ENCODE measurements at regions not wholly inside any gene's neighbourhood (a gene's known extent, or its start where the extent isn't known, plus 50 kb on each side); places are given as distances from the start of the nearest gene placed in this dataset.

DNA sequence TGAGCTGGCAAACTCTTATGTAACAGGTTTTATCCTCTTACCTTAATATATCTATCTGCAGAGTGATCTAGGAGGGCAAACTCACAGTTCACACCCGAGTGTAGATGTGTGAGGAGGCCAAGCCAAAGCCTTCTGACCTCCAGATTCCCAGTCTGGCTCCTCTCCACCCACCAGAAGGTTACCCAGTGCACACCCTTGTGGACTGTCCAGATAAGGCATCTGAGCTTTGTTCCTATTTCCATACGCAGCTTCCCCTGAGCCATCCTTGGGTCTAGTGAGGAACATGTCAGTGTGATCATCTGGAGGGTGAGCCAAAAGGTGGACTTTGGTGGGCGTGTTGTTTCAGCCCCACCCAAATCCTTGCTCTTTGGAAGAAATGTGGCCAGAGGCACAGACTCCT lies 203.0 kb upstream of the MEOX2 start:
- no peak for DNase-seq

DNA sequence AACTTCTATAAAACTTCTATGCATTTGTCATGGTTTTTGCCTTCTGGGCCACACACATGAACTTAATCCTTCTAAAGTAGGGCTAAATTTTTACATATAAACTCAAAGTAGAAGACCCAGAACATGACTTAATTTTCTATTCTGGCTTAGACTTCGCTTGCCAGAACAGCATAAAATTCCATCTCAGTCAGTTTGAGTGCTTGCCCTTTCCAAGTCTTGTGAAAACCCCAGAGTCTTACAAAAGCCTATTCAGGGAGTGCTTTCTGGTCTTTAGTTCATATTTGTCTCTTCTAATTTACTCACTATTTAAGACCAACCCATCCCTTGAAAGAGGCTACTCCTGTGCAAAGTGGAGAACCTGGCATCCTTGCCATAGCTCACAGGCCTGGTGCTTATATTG lies 201.6 kb upstream of the MEOX2 start:
- no peak for DNase-seq

DNA sequence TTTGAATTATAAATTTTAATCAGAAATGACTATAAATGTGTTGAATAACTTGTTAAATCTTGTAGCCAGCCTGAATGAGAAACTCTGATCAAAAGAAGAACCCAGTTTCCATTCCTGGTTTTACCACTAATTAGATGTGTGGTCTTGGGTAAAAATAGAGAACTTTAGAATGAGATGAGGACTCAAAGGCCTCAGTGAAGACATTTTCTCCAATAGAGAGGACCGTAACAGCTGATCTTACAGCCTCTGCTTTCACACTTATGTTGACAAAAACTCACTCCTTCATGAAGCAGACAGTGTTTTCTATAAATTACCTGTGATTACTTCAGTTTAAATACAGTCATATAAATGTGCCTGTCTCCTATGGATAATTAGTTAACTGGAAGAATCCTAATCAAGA lies 200.1 kb upstream of the MEOX2 start:
- no peak for DNase-seq

DNA sequence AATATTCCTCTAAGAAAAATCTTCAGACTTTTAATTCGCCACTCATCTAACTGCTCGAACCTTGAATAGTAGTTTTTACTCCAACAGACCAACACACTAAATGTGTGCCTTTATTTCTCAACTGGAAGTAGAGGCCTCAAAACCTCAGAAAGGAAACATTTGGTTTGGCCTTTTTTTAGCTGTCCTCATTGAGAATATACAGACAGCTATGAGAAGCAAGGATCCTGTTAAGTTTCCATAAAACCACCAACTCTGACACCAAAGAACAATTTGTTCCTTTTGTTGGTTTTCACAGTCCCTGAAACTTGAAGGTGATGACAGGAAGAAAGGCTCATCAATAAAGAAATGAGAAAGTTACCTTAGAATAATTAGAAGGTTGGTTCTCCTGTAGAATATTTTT lies 199.2 kb upstream of the MEOX2 start:
- no peak for DNase-seq

DNA sequence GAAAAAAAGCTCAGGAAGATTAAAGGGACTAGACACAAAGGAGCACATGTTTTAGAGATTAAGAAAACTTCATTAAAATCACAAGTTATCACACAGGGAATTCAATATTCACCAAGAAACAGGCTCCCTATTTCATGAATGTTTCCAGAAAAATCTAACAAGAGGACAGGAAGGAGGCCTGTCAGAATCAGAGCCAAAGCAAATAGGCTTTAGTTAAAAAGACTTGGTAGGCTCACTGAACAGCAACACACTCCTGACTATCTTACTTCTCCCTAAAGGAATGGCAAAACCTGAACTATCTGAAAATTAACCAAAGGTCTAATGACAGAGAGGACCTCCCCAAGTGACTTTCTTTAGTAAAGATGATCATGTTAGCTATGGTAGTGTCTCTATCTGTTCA lies 188.3 kb upstream of the MEOX2 start:
- no peak for DNase-seq

DNA sequence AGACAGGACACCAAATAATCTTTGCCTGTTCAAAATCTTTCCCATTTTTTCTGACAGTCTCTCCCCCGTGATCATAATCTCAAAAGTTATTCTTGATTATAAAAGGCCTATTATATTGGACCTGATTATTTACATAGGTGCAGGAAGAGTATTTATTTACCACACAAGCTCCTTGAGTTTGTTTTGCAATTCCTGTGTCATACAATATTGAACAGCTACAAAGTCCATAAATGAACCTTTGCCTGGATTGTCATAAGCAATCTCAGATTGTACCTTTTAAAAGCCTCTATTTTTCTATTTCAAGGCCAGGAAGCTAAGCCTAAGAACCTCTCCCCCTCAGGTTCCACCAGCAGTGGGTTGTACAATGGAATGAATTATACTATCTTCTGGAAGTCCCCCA lies 183.9 kb upstream of the MEOX2 start:
- DNase-seq = no peak

DNA sequence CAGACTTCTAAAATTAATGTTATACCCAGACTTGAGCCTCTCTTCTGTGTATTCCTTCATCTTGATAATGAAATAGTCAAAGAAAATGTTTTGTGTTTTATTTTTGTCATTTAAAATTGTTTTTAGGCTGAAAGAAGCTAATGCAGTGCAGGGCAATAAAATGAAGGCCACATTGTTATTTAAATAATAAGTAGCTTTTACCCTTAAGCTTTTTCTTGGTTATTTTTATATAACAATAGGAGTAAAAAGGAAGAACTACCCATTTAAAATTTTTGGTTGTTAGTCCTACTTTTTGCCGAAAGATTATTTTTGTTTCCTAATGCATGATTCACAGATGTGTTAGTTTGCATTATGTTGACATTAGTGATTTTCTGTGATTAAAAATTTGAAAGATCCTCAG lies 181.0 kb upstream of the MEOX2 start:
- DNase-seq = no peak

DNA sequence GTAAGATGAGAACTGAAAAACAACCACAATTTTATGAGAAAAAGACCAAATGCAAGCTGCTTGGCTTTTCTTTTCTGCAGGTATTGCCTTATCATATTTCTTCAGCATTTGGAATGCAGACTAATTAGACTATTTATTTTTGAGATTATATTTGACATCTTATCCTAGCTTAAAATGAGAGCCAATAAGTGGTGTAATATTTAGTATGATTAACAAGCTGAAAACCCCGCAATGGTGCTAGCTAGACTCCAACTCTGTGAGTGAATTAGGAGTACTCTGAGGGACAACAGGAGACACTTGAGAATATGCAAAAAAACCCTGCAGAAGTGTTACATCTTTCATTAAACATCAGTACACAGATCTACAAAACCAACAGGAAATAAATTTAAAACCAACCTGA lies 180.3 kb upstream of the MEOX2 start:
- no peak for DNase-seq

DNA sequence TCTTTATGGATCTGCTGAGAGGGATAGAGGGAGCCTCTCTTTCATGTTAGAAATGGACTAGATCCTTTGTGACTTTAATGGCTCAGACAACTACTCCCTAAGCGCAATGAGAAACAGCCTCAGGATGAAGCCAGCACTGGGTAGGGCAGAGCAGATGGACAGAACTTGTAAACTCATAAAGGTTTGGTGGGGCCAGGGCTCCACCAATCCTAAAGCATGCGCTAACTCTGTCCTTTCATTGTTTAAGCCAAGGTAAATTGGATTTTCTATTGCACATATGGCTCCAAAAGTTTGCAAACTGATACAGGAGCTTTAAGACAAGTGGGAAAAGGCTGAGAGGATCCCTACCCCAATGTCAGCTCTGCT lies 178.1 kb upstream of the MEOX2 start:
- DNase-seq = no peak

DNA sequence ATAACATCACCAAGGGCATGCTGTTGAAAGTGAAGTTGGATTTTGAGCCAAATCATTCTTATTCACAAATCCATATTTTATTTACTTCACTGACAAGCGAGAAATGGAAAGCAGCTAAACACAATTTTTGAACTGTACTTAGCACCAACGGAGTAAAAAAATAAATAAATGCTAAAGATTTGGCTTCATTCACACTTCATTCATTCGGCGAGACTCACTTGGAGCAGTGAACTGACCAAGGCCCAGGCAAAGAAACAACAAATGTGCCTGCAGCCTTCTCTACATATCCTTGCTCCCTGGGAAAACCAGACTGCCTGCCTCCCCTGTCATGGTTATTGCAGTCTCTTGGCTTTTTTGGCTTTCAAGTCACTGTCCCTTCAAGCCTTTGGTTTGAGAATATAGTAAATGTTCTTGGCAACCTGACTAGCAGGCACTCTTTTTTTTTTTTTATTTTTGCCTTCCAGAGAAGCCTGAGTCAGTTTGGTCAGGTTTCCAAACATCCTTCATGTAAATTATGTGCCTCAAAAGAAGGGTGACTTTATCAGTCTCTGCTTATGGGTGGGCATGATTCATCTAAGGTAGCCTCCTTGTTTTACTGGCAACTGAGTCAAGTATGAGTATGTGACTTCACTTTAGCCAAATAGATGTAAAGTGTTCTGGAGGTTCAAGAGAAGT lies 177.6 kb upstream of the MEOX2 start:
- DNase-seq = no peak

DNA sequence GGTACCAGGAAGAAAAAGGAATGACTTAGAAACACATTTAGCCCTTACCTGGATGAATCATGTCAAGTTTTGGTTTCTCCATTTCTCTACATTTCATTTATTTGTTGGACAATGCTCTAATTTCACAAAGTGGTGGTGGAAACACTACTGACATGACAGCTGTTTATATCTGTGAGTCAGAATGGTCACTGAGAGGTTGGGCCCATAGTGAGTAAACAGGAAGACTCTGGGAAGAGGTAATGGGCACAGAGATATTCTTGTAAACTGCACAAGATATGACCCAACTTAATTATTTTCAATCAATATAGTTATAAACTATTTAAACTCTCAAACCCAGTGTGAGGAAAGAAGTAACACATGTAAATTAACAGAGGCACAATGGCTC lies 176.3 kb upstream of the MEOX2 start:
- DNase-seq = no peak

DNA sequence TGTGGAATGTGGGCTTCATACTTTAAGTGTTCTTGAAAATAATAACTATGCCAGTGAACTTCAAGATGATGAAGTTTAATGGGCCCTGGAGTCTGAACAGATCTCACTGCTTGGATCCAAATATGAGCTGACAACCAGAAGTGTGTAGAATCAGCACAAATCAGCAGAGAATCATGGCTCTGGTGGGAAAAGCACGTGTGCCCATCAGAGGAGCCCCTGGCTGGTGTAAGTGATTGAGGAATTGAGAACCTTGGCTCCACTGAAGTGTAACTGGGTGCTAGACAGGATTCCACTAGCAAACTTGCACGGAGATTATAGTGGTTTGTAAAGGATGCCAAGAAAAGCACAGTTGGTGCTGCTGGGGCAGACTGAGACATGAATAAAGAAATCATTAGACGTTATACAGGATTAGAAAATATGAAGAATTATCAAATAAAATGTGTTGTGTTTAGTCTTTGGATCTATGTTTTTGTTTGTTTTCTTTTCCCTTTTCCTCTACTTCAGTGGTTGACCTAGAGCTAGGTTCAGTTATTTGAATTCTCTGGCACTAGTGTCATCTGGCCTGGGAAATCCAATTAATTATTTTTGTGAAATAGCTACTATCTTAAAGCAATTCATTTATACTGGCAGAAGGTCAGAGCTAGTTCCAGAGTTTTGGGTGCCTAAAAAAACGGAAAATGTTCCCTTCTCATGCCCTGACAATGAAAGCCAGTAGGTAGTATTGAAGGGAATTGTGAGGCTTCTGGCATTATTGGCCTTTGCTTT lies 175.7 kb upstream of the MEOX2 start:
- no peak for DNase-seq

DNA sequence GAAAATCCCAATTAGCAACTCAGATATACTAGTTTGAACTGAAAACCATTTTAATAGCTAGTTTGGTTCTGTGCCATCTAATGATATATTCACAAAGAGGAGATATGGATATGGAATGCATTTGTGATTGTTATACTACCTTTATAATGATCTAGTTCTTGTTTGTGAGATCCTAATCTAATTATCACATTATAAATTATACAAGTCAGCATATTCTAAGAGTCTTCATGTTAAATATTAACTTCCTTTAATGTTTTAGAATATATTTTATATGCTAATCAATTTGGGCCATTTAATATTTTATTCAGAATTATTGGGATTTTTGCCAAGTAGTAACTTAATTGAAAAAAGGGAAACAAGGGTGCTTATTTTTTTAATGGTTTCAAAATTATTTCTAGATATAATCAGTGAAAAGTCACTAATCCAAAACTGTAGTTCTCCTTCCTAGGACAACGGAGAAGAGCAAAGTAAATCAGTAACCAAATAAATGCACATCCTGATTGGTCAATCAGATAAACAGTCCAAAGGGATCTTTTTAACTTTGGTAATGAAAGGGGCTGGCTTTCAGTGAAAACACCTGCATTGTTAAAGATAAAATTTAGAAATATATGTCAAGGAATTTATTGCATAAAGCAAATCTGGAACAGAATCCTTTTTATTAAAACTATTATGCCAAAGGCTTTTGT lies 173.9 kb upstream of the MEOX2 start:
- no peak for DNase-seq

DNA sequence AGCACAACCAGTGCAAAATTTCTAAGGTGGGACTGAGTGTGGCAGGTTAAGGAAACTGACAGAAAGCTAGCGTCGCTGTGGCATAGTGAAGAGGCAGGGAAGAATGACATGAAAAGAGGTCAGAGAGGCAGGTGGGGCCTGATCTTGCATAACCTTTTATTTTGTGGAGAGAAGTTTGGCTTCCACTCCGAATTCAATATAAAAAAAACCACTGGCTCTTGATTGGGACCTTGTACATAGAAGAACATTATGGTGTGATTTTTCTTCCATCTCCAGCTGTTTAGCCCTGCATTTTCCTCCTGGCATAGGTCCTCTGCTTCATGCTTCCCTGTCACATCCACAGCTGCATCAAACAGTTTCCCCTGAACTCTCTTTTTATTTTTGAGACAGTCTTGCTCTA lies 170.5 kb upstream of the MEOX2 start:
- DNase-seq = no peak

DNA sequence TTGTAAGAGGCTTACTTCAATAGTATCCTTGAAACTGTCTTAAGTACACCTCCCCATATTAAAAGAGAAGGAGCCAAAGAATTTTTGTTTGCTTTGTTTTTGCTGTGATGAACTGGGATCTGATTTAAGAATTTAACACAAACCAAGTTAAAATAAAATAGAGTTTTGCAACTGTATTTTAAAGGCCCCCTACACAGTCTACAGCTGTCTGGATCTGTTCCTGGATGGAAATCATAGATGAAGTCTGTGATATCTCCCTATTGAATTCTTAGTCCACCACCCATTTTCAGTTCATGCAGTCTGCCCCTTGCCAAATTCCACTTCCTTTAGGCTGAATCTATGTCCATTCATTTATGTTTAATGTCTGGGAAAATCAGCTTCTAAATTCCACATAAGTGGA lies 169.8 kb upstream of the MEOX2 start:
- DNase-seq = no peak

DNA sequence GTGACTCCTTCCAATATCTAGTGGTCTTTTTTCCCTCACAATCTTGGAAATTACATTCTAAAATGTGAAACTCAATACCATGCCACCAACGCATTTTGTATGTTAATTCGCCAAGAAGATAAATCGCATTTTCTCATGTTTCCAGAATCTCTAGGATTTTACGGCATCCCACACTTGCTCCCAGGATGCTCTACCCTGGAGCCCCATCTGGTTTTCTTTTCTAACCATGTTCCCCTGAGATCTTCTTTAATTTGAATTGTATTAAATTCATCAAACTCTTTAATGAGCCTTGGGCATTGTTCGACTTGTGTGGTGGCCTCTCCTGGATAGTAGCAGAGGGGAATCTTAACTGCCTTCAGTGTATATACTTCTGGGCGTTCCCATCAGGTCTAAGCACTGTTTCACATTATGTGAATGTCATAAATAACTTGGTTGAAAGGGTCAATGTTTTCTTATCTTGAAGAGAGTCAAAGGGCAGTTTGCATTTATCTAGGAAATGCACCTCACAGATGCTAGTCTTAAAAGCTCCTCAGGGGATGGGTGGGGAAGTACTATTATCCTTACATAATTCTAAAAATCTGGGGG lies 169.1 kb upstream of the MEOX2 start:
- DNase-seq = no peak

DNA sequence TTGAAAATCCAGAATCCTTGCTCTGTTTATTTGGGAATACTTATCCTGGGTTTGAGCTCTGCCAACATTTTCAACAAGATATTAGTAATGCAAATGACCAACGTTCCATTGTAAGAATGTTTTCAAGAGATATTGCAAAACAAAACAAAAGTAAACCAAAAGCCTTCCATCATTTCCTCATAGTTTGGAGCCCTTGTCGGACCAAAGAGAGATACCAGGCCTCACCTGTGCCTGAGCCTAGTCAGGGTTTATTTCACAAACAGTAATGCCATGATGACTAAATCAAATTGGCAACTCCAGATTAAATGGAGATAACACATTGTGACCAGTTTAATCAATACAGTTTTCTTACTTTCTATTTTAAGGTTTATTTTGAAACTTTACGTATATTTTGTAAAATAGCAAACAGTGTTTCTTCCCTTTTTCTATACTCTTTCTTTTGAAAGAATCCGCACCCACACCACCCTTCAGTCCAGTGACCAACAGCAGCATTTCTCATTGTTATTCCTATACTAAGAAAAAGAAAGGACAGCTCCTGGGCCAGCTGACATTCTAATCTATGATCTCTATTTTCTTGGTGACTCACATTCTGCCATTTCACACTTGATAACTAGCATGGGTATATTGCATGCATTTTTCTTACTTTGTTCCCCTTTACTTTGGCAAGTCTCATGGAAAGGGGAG lies 168.5 kb upstream of the MEOX2 start:
- no peak for DNase-seq

DNA sequence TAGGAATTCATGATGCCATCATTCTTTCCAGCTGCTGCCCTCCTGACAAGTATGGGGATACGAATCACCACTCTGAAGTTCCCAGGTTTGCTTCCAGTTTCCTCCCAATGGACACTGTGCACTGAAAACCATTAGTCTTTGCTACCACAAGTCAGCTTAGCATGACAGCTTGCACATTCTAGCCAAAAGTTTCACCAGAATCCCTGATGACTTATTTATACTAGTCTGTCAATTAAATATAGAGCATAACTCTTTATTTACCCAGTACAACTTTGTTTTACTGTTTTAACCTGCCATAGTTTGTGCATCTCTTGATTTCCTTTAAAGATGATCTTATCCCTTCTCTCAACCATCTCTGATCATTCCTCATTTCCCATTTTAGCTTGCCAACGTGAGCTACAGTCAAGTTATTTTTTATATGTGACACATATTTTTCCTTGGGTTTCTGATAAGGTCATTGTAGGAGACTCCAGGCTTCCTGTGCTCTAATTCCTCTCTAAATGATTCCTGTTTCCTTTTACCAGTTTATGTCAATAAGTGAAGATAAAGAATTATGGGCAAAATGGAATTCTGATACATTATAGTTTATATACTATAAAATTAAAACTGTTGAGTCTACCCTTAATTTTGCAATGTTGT lies 167.5 kb upstream of the MEOX2 start:
- DNase-seq = no peak

DNA sequence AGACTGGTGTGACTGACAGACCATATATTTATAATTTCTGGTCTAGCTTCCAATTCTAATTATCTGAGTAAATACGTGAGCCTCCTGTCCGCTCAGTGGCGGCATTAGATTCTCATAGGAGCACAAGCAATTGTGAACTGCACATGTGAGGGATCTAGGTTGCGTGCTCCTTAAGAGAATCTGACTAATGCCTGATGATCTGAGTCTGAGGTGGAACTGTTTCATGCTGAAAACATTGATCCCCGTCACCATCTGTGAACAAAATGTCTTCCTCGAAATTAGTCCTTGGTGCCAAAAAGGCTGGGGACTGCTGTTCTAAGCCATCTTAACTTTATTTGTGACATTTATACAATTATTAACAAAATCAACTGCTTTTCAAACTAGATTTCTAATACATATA lies 164.7 kb upstream of the MEOX2 start:
- no peak for DNase-seq

DNA sequence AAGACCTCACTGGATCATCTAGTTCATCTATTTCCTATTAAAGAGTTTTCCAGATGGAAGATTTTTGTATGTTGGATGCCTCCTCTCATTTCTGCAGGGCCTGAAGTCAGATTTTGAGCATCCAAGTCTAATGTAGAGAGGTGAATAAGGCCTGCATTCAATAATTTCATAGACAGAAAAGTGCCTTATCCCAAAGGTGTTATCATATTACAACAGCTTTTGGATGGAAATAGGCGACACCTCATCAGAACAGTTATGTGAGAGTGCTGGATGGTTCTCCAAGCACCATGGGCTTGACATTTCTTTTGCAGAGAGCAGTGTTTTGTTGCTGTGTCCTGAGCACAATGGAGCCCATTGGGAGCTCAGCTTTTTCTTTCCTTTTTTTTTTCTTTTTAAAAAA lies 162.4 kb upstream of the MEOX2 start:
- no peak for DNase-seq

DNA sequence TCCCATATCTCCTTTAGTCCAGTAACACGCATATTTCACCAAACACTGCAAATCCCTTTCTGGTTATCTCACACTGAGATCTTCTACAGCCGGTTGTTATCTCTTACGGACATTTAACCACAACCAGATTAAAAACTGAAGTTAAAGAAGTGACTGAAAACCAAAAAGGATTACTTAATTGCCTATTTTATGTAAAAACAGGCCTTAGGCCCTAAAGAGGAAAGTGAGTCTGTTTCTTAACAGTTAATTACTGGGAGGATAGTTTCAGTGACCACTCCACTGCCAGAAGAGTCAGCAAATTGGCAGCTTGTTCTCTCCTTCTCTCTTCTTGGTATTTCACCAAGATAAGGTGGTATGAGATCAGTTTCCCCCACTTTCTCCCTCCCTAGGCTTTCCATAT lies 161.9 kb upstream of the MEOX2 start:
- no peak for DNase-seq

DNA sequence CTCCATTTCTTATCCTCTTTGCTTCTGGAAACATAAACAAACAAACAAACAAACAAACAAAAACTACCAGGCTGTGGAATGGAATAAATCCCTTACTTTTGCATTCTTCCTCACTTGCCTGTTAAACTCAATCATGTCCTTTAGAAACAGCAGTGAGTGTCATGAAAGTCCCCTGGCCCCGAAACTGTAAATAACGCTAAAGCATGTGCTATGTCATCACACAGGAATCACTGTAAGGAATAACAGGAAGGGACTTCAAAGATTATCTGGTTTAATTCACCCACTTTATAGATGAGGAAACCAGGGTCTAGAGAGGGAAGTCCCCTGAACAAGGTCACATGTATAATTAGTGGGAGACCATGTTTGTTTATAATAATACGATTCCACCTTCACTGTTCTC lies 159.4 kb upstream of the MEOX2 start:
- DNase-seq = no peak

DNA sequence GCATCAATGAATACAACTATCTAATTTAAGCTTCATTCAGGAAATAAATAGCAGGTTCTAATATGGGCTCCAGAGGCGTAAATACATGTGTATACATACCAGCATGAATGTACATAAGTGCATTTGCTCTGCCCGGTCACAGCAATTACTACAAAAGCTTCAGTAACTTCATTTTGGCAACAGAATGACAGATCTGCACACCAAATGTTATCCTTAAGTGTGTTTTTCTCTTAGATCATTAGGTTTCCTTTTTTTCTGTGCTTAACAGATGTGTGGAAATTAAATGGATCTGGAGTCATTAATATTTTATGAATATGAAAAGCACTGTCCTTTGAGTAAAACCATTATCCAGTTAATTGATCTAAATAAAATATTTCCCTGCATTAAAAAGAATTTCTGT lies 159.0 kb upstream of the MEOX2 start:
- DNase-seq = no peak

Measured in activated CD4-positive, alpha-beta T cell treated with anti-CD3 and anti-CD28 coated beads, Interleukin-2, amount 50 U/mL, for 16 hours (primary cell).